CD14-positive monocyte (primary cell): ENCODE measurements at regions not wholly inside any gene's neighbourhood (a gene's known extent, or its start where the extent isn't known, plus 50 kb on each side); places are given as distances from the start of the nearest gene placed in this dataset. TPM values are rescaled to one million over a fixed set of nuclear protein-coding genes. Genes with fewer than 3 reads are reported as not detected.

Experiments used
- DNase-seq, 3 donors: peaks; one replicate each; pipeline ENCODE4 v3.0.0-alpha.2; 2011 to 2022
- H2AFZ ChIP-seq: 2 replicates; pipeline ENCODE4 v1.6.0; 2012; ENCODE audit warnings: mild to moderate bottlenecking, low read depth, low read length, inconsistent platforms; ENCODE audit not compliant: insufficient read depth, poor library complexity, severe bottlenecking
- H3K27ac ChIP-seq, 2 donors: 1 replicate in 1 of 2; 2 replicates in 1 of 2; pipeline ENCODE4 v1.5.1; 2012 to 2013; ENCODE audit warnings: low read length in 2 of 2, control low read depth in 1 of 2, inconsistent platforms in 1 of 2, low read depth in 1 of 2, mild to moderate bottlenecking in 1 of 2
- H3K27me3 ChIP-seq, 2 donors: one replicate each; pipeline versions ENCODE4 v1.6.0 to v1.6.1; 2011 to 2013; ENCODE audit warnings: low read length in 2 of 2; ENCODE audit not compliant: control insufficient read depth in 2 of 2, insufficient read depth in 2 of 2
- H3K36me3 ChIP-seq, 2 donors: replicated peaks in 1 of 2; 1 replicate in 1 of 2; 2 replicates in 1 of 2; pipeline versions ENCODE4 v1.5.1 to v1.6.1; 2012 to 2013; ENCODE audit warnings: low read length in 2 of 2, control low read depth in 1 of 2, inconsistent platforms in 1 of 2, mild to moderate bottlenecking in 1 of 2; ENCODE audit not compliant: insufficient read depth in 2 of 2, control insufficient read depth in 1 of 2
- H3K4me1 ChIP-seq, 2 donors: 1 replicate in 1 of 2; 2 replicates in 1 of 2; pipeline versions ENCODE4 v1.5.1 to v1.6.1; 2012 to 2013; ENCODE audit warnings: low read length in 2 of 2, control low read depth in 1 of 2, inconsistent platforms in 1 of 2, mild to moderate bottlenecking in 1 of 2, moderate library complexity in 1 of 2; ENCODE audit not compliant: insufficient read depth in 2 of 2, control insufficient read depth in 1 of 2
- H3K4me2 ChIP-seq: replicated peaks from 2 replicates; pipeline ENCODE3; 2012; ENCODE audit warnings: low read length, moderate library complexity, mild to moderate bottlenecking; ENCODE audit not compliant: poor library complexity, severe bottlenecking; ENCODE audit errors: extremely low read depth
- H3K4me3 ChIP-seq, 3 experiments: fragments of 200-600 bp in 1 of 3; sonication (generic) in 1 of 3; replicated peaks in 1 of 3; 1 replicate in 2 of 3; 2 replicates in 1 of 3; pipeline ENCODE4 v1.5.1; 2011 to 2013; ENCODE audit warnings: low read length in 3 of 3, mild to moderate bottlenecking in 3 of 3, control low read depth in 2 of 3, low read depth in 2 of 3, inconsistent platforms in 1 of 3, moderate library complexity in 1 of 3
- H3K79me2 ChIP-seq: 2 replicates; pipeline ENCODE4 v1.6.0; 2012; ENCODE audit warnings: mild to moderate bottlenecking, control low read depth, inconsistent platforms, low read length, moderate library complexity; ENCODE audit not compliant: insufficient read depth
- H3K9ac ChIP-seq: 2 replicates; pipeline ENCODE4 v1.6.0; 2017; ENCODE audit warnings: low read length, mild to moderate bottlenecking; ENCODE audit not compliant: insufficient read depth, poor library complexity, severe bottlenecking
- H3K9me3 ChIP-seq, 2 donors: replicated peaks in 1 of 2; 1 replicate in 1 of 2; 2 replicates in 1 of 2; pipeline versions ENCODE4 v1.5.1 to v1.6.1; 2012 to 2013; ENCODE audit warnings: low read length in 2 of 2, control low read depth in 1 of 2; ENCODE audit not compliant: control insufficient read depth in 1 of 2, insufficient read depth in 1 of 2
- H4K20me1 ChIP-seq: 2 replicates; pipeline ENCODE4 v1.6.0; 2012; ENCODE audit warnings: mild to moderate bottlenecking, low read length, control low read depth, moderate library complexity; ENCODE audit not compliant: insufficient read depth
- H3K27ac Mint-ChIP-seq, 7 donors: one replicate each; pipeline ENCODE4 v1.8.0; 2020; ENCODE audit warnings: mild to moderate bottlenecking in 7 of 7, mixed read lengths in 7 of 7, moderate library complexity in 6 of 7, inconsistent platforms in 2 of 7
- H3K27me3 Mint-ChIP-seq, 3 donors: one replicate each; pipeline ENCODE4 v1.8.0; 2021 to 2022; ENCODE audit warnings: low read depth in 3 of 3, mild to moderate bottlenecking in 3 of 3, mixed read lengths in 3 of 3, moderate library complexity in 3 of 3, inconsistent platforms in 1 of 3
- H3K36me3 Mint-ChIP-seq, 2 donors: one replicate each; pipeline ENCODE4 v1.8.0; 2020; ENCODE audit warnings: mixed read lengths in 2 of 2, inconsistent platforms in 1 of 2, mild to moderate bottlenecking in 1 of 2
- H3K4me1 Mint-ChIP-seq: one replicate; pipeline ENCODE4 v1.8.0; 2020; ENCODE audit warnings: mild to moderate bottlenecking, mixed read lengths
- H3K4me3 Mint-ChIP-seq, 2 donors: one replicate each; pipeline ENCODE4 v1.8.0; 2020; ENCODE audit warnings: mild to moderate bottlenecking in 2 of 2, mixed read lengths in 2 of 2, moderate library complexity in 1 of 2
- H3K9me3 Mint-ChIP-seq, 7 donors: one replicate each; pipeline ENCODE4 v1.8.0; 2020 to 2022; ENCODE audit warnings: mixed read lengths in 7 of 7, mild to moderate bottlenecking in 6 of 7, moderate library complexity in 6 of 7, inconsistent platforms in 2 of 7
- WGBS: methylation state at CpG from one replicate; pipeline ENCODE4 v1.1.5; 2013; ENCODE audit warnings: missing lambda C conversion rate; ENCODE audit not compliant: insufficient coverage; 5-methylcytosine and 5-hydroxymethylcytosine counted together
- intact Hi-C, 2 donors: fragments of 100-400 bp; cut with micrococcal nuclease; formaldehyde crosslinking; loops; one replicate each; pipeline versions ENCODE4 v1.15.0 to v1.15.1; 2023
- small RNA-seq: library from RNA; depleted of rRNA; stranded (forward); fragments of <200 nt; gene quantifications from one replicate; pipeline ENCODE3, GENCODE V24; 2012; ENCODE audit warnings: low read depth; ENCODE audit not compliant: insufficient read length
- TF ChIP-seq, protein P1 (sequence below): fragments of 200-600 bp; IDR thresholded peaks from one replicate; pipeline ENCODE4 v1.8.0; 2022; ENCODE audit warnings: antibody characterized with exemption, mild to moderate bottlenecking

DNA sequence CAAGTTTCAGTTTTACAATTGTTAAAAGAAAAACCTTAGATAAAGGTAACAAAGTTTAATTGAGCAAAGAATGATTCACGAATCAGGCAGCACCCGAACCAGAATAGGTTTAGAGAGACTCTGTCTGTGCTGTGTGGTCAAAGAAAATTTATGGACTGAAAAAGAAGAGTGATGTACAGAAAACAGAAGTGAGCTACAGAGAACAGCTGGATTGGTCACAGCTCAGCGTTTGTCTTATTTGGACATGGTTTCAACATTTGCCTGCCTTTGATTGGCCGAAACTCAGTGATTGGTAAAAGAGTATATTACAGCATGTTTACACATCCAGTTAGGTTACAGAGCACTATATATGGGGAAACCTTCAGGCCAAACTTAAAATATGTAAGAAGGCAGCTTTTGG, 703.2 kb upstream of the STXBP6 start:
- H3K4me1 Mint-ChIP-seq, result no peaks in the 10 kb centered on the region
- no peak overlapping the region for H3K4me2 ChIP-seq
- no peaks in the 10 kb centered on the region for H3K79me2 ChIP-seq
- no peaks in the 10 kb centered on the region for H3K9me3 ChIP-seq
- H2AFZ ChIP-seq, result no peak overlapping the region
- intact Hi-C loops, result no loop called here
- H4K20me1 ChIP-seq, result no peaks in the 10 kb centered on the region
- H3K27me3 ChIP-seq, result no peaks in the 10 kb centered on the region
- H3K27ac ChIP-seq, result no peak overlapping the region
- no peak overlapping the region for H3K9ac ChIP-seq
- H3K36me3 Mint-ChIP-seq, result no peaks in the 10 kb centered on the region
- no peak overlapping the region for H3K27ac Mint-ChIP-seq
- no peaks in the 10 kb centered on the region for H3K4me1 ChIP-seq
- H3K4me3 ChIP-seq, result no peak overlapping the region
- no peak overlapping the region for H3K4me3 Mint-ChIP-seq
- H3K27me3 Mint-ChIP-seq, result no peaks in the 10 kb centered on the region
- DNase-seq, result no peak
- peaks cover 0 to 6% (median 0%) of the 10 kb centered on the region in 7 donors for H3K9me3 Mint-ChIP-seq
- WGBS, result 18% methylated on average over 2 of the region's 4 CpGs
- no peaks in the 10 kb centered on the region for H3K36me3 ChIP-seq
- TF ChIP-seq, protein P1, sequence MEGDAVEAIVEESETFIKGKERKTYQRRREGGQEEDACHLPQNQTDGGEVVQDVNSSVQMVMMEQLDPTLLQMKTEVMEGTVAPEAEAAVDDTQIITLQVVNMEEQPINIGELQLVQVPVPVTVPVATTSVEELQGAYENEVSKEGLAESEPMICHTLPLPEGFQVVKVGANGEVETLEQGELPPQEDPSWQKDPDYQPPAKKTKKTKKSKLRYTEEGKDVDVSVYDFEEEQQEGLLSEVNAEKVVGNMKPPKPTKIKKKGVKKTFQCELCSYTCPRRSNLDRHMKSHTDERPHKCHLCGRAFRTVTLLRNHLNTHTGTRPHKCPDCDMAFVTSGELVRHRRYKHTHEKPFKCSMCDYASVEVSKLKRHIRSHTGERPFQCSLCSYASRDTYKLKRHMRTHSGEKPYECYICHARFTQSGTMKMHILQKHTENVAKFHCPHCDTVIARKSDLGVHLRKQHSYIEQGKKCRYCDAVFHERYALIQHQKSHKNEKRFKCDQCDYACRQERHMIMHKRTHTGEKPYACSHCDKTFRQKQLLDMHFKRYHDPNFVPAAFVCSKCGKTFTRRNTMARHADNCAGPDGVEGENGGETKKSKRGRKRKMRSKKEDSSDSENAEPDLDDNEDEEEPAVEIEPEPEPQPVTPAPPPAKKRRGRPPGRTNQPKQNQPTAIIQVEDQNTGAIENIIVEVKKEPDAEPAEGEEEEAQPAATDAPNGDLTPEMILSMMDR, result no peak

DNA sequence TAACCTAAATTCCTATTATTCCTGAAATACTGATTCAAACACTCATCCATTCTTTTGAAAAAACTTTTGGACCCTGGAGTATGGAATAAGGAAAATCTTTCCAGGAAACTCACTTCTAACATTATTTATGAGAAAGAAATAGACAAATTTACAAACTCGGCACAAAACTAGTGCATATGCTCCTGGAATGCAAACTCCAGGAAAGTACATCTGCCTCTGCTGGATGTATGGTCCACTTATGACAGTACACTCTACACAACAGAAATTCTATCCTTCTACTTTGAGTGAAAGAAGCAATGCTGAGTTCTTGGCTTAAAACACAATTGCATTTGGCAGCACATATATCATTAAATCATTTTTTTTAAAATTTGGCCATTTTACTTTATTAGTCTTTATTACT, 700.5 kb upstream of the STXBP6 start:
- Mint-ChIP-seq H3K27me3 (no peaks in the 10 kb centered on the region), H3K27ac (no peak overlapping the region), H3K36me3 (no peaks in the 10 kb centered on the region), H3K9me3 (peaks cover 0 to 6% (median 0%) of the 10 kb centered on the region in 7 donors), H3K4me3 (no peak overlapping the region), H3K4me1 (no peaks in the 10 kb centered on the region)
- WGBS, result no CpG with 5 or more reads among the region's 1 CpG
- Histone ChIP-seq H2AFZ (no peak overlapping the region), H3K79me2 (no peaks in the 10 kb centered on the region), H3K36me3 (no peaks in the 10 kb centered on the region), H3K9ac (no peak overlapping the region), H3K27me3 (no peaks in the 10 kb centered on the region), H4K20me1 (no peaks in the 10 kb centered on the region), H3K4me3 (no peak overlapping the region), H3K9me3 (no peaks in the 10 kb centered on the region), H3K4me1 (no peaks in the 10 kb centered on the region), H3K27ac (no peak overlapping the region), H3K4me2 (no peak overlapping the region)
- intact Hi-C loops, result no loop called here
- no peak for DNase-seq
- TF ChIP-seq, protein P1, result no peak

Small RNA genes in the stretch of these regions (small RNA-seq; reads per million reads assigned to genes)
- gene RF00440, result not detected
